ENCODE measurements at regions not wholly inside any gene's neighbourhood (a gene's known extent, or its start where the extent isn't known, plus 50 kb on each side); places are given as distances from the start of the nearest gene placed in this dataset.

- H2AFZ ChIP-seq (ENCODE audit: low read length) = no peak overlapping the region
- H3K27me3 ChIP-seq (replicated peaks; ENCODE audit: insufficient read depth, low read length) = no peaks in the 10 kb centered on the region
Observed at GRCh38 chr1:233445737-233446136, 118.2 kb downstream of the MAP3K21 start.

GRCh38 chr1:233446935-233447334 lies 119.4 kb downstream of the MAP3K21 start:
- Histone ChIP-seq H3K9me2 (replicated peaks; ENCODE audit: insufficient read depth, low read length) (no peaks in the 10 kb centered on the region), H3K36me3 (replicated peaks; ENCODE audit: insufficient read depth, low read length) (no peaks in the 10 kb centered on the region), H4K20me1 (ENCODE audit: insufficient read depth, low read length) (no peaks in the 10 kb centered on the region), H3K4me1 (ENCODE audit: low read length) (no peaks in the 10 kb centered on the region), H3K9ac (ENCODE audit: low read length) (no peak overlapping the region), H3K4me2 (ENCODE audit: low read depth, low read length) (no peak overlapping the region), H3K27me3 (replicated peaks; ENCODE audit: insufficient read depth, low read length) (no peaks in the 10 kb centered on the region), H3K79me2 (ENCODE audit: low read length) (no peaks in the 10 kb centered on the region), H3K27ac (ENCODE audit: low read length) (no peak overlapping the region), H3F3A (ENCODE audit: insufficient read depth, low read length) (no peaks in the 10 kb centered on the region), H2AFZ (ENCODE audit: low read length) (no peak overlapping the region), H3K4me3 (ENCODE audit: low read length) (no peak overlapping the region), H3K9me3 (replicated peaks; ENCODE audit: insufficient read depth, low read length) (no peaks in the 10 kb centered on the region)
- TF ChIP-seq CTCF (IDR thresholded peaks at IDR 0.05; ENCODE audit: low read length) (no peak), EZH2phosphoT487 (IDR thresholded peaks at IDR 0.05; ENCODE audit: low read length) (no peak), EZH2 (optimal IDR thresholded peaks at IDR 0.05; ENCODE audit: low read depth, low read length) (no peak)
- no peak for DNase-seq

More at GRCh38 chr1:233445737-233446136, 118.2 kb downstream of the MAP3K21 start:
- no peaks in the 10 kb centered on the region for H3K9me3 ChIP-seq (replicated peaks; ENCODE audit: insufficient read depth, low read length)
- no peaks in the 10 kb centered on the region for H3K36me3 ChIP-seq (replicated peaks; ENCODE audit: insufficient read depth, low read length)
- no peaks in the 10 kb centered on the region for H3F3A ChIP-seq (ENCODE audit: insufficient read depth, low read length)
- H3K79me2 ChIP-seq (ENCODE audit: low read length) = no peaks in the 10 kb centered on the region
- no peaks in the 10 kb centered on the region for H3K4me1 ChIP-seq (ENCODE audit: low read length)
- no peak overlapping the region for H3K4me3 ChIP-seq (ENCODE audit: low read length)
- H3K27ac ChIP-seq (ENCODE audit: low read length) = no peak overlapping the region
- TF ChIP-seq CTCF (IDR thresholded peaks at IDR 0.05; ENCODE audit: low read length) (no peak), EZH2 (optimal IDR thresholded peaks at IDR 0.05; ENCODE audit: low read depth, low read length) (no peak), EZH2phosphoT487 (IDR thresholded peaks at IDR 0.05; ENCODE audit: low read length) (no peak)
- H4K20me1 ChIP-seq (ENCODE audit: insufficient read depth, low read length) = no peaks in the 10 kb centered on the region
- no peak overlapping the region for H3K4me2 ChIP-seq (ENCODE audit: low read depth, low read length)
- H3K9ac ChIP-seq (ENCODE audit: low read length) = no peak overlapping the region
- DNase-seq = peak; percentile 3
- H3K9me2 ChIP-seq (replicated peaks; ENCODE audit: insufficient read depth, low read length) = no peaks in the 10 kb centered on the region

GRCh38 chr1:233448109-233448689 lies 120.7 kb downstream of the MAP3K21 start:
- Histone ChIP-seq H3F3A (ENCODE audit: insufficient read depth, low read length) (no peaks in the 10 kb centered on the region), H3K4me2 (ENCODE audit: low read depth, low read length) (no peak overlapping the region), H3K4me1 (ENCODE audit: low read length) (no peaks in the 10 kb centered on the region), H2AFZ (ENCODE audit: low read length) (no peak overlapping the region), H3K9ac (ENCODE audit: low read length) (no peak overlapping the region), H3K9me3 (replicated peaks; ENCODE audit: insufficient read depth, low read length) (no peaks in the 10 kb centered on the region), H3K36me3 (replicated peaks; ENCODE audit: insufficient read depth, low read length) (no peaks in the 10 kb centered on the region), H3K27me3 (replicated peaks; ENCODE audit: insufficient read depth, low read length) (no peaks in the 10 kb centered on the region), H3K4me3 (ENCODE audit: low read length) (no peak overlapping the region), H3K27ac (ENCODE audit: low read length) (no peak overlapping the region), H4K20me1 (ENCODE audit: insufficient read depth, low read length) (no peaks in the 10 kb centered on the region), H3K9me2 (replicated peaks; ENCODE audit: insufficient read depth, low read length) (no peaks in the 10 kb centered on the region), H3K79me2 (ENCODE audit: low read length) (no peaks in the 10 kb centered on the region)
- DNase-seq = no peak
- TF ChIP-seq CTCF (IDR thresholded peaks at IDR 0.05; ENCODE audit: low read length) (no peak), EZH2phosphoT487 (IDR thresholded peaks at IDR 0.05; ENCODE audit: low read length) (no peak), EZH2 (optimal IDR thresholded peaks at IDR 0.05; ENCODE audit: low read depth, low read length) (no peak)

Measured in MM.1S (cell line).